Brain microvascular endothelial cell (primary cell): ENCODE measurements at regions not wholly inside any gene's neighbourhood (a gene's known extent, or its start where the extent isn't known, plus 50 kb on each side); places are given as distances from the start of the nearest gene placed in this dataset.

Experiments
- DNase-seq: peaks from one replicate; pipeline ENCODE4 v3.0.0-alpha.2; 2020
- H3K27ac ChIP-seq: fragments of 250-450 bp; sonication (Bioruptor Pico); 2 replicates; pipeline ENCODE4 v1.5.1; 2020; ENCODE audit warnings: mild to moderate bottlenecking, moderate library complexity
- H3K27me3 ChIP-seq: fragments of 250-450 bp; sonication (Bioruptor Pico); replicated peaks from 2 replicates; pipeline ENCODE4 v1.5.1; 2020; ENCODE audit warnings: mild to moderate bottlenecking
- H3K36me3 ChIP-seq: fragments of 250-450 bp; sonication (Bioruptor Pico); replicated peaks from 2 replicates; pipeline ENCODE4 v1.5.1; 2020; ENCODE audit warnings: mild to moderate bottlenecking
- H3K4me3 ChIP-seq: 2 replicates; pipeline ENCODE4 v1.5.1; 2011; ENCODE audit warnings: low read depth, mild to moderate bottlenecking, control low read depth, low read length, moderate library complexity
- in situ Hi-C: cut with HindIII; loops from 2 replicates; pipeline ENCODE4 v1.10.0; 2017; ENCODE audit warnings: low sequenced_read_pairs, low pct_ligation_motif_present
- TF ChIP-seq, protein P1 (sequence below): IDR thresholded peaks from 2 replicates; pipeline ENCODE4 v1.5.1; 2011; ENCODE audit warnings: low read depth, mild to moderate bottlenecking, moderate library complexity, low read length, control low read depth, inconsistent platforms; ENCODE audit errors: missing control alignments

DNA sequence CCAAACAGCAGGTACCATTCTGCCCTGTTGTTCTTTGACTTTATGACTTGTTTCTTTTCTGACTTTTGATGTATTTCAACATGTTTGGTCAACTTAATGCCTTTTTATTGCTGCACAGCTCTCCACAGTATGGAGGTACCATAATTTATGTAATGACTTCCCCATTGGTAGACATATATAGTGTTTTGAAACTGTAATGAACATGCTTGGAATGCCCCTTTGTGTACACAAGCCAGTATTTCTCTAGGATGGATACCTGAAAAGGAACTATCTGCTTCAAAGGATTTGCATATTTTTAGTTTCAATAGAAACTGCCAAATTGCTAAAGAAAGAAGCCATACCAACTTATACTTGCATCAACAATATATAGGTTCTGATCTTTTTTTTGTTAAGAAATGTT, 66.1 kb downstream of the NOG start:
- Histone ChIP-seq H3K27ac (no peak overlapping the region), H3K27me3 (no peaks in the 10 kb centered on the region), H3K36me3 (no peaks in the 10 kb centered on the region), H3K4me3 (no peak overlapping the region)
- in situ Hi-C loops: no loop called here
- no peak for DNase-seq
- TF ChIP-seq, protein P1, sequence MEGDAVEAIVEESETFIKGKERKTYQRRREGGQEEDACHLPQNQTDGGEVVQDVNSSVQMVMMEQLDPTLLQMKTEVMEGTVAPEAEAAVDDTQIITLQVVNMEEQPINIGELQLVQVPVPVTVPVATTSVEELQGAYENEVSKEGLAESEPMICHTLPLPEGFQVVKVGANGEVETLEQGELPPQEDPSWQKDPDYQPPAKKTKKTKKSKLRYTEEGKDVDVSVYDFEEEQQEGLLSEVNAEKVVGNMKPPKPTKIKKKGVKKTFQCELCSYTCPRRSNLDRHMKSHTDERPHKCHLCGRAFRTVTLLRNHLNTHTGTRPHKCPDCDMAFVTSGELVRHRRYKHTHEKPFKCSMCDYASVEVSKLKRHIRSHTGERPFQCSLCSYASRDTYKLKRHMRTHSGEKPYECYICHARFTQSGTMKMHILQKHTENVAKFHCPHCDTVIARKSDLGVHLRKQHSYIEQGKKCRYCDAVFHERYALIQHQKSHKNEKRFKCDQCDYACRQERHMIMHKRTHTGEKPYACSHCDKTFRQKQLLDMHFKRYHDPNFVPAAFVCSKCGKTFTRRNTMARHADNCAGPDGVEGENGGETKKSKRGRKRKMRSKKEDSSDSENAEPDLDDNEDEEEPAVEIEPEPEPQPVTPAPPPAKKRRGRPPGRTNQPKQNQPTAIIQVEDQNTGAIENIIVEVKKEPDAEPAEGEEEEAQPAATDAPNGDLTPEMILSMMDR: no peak

DNA sequence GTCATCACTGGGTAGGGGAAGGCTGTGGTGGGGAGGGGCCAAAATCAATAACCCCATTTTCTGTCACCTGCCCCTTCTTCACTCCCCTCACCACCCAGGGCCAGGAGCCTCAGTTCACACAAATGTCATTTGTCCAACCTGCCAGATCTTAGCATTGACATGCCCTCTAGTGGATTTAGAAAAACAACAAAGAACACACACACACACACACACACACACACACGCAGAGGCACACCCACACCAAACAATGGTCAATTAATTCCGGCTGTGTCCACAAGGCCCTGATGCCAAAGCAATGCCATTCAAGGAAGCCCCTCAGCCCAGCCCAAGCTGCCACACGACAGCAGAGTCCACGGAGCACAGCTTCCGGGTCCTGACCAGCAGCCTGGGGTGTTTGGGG, 68.4 kb downstream of the NOG start:
- no peaks in the 10 kb centered on the region for H3K27me3 ChIP-seq
- DNase-seq: no peak
- no peak overlapping the region for H3K27ac ChIP-seq
- in situ Hi-C loops: no loop called here
- TF ChIP-seq, protein P1: no peak
- no peak overlapping the region for H3K4me3 ChIP-seq
- no peaks in the 10 kb centered on the region for H3K36me3 ChIP-seq

DNA sequence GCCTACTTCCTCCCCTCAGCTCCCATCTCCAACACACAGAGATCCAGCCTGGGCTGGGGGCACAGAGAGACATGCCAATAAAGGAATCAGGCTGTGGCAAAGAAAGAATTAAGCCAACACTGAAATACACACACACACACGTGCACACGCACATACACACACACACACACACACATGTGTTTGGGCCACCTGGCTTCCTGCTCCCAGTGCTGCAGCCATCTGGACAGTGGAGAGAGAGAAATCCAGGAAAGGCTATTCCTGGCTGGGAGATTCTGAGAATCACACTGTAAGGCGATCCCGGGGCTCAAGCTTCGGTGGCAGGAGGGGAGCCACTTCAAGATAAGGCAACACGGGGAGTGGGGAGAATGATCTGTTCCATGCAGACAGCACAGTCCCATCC, 72.4 kb downstream of the NOG start:
- no peak for DNase-seq
- H3K27me3 ChIP-seq: no peaks in the 10 kb centered on the region
- no peaks in the 10 kb centered on the region for H3K36me3 ChIP-seq
- no peak overlapping the region for H3K27ac ChIP-seq
- in situ Hi-C loops: no loop called here
- TF ChIP-seq, protein P1: no peak
- no peak overlapping the region for H3K4me3 ChIP-seq

DNA sequence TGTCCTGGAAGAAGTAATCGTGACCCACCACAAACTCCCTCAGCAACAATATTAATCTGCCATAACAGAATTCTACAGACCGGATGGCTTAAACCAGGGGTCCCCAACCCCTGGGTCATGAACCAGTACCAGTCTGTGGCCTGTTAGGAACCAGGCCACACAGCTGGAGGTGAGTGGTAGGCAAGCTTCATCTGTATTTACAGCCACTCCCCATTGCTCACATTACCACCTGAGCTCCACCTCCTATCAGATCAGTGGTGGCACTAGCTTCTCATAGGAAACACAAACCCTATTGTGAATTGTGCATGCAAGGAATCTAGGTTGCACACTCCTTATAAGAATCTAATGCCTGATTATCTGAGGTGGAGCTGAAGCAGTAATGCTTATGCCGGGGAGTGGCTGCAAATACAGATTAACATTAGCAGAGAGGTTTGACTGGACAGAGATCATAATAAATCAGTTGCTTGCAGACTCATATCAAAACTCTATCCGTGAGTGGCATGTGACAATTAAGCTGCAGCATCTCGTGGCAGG, 74.5 kb downstream of the NOG start:
- in situ Hi-C loops: no loop called here
- TF ChIP-seq, protein P1: no peak
- H3K4me3 ChIP-seq: no peak overlapping the region
- no peak overlapping the region for H3K27ac ChIP-seq
- no peaks in the 10 kb centered on the region for H3K36me3 ChIP-seq
- no peaks in the 10 kb centered on the region for H3K27me3 ChIP-seq
- DNase-seq: no peak

DNA sequence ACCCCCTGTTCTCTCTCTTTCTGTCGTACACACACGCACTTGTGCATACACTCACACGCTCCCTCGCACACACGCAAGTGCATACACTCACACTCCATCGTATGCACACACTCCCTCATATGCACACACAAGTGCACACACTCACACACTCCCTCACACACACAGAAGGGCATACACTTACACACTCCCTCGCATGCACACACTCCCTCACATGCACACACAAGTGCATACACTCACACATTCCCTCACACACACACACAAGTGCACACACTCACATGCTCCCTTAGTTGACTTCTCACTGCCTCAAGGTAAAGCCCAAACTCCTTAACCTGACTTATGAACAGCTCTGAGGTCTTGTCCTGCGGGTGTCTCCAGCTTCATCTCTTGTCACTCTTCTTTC, 78.7 kb downstream of the NOG start:
- H3K27ac ChIP-seq: no peak overlapping the region
- in situ Hi-C loops: no loop called here
- H3K36me3 ChIP-seq: no peaks in the 10 kb centered on the region
- DNase-seq: no peak
- no peak overlapping the region for H3K4me3 ChIP-seq
- H3K27me3 ChIP-seq: peaks cover 31% of the 10 kb centered on the region
- TF ChIP-seq, protein P1: no peak

DNA sequence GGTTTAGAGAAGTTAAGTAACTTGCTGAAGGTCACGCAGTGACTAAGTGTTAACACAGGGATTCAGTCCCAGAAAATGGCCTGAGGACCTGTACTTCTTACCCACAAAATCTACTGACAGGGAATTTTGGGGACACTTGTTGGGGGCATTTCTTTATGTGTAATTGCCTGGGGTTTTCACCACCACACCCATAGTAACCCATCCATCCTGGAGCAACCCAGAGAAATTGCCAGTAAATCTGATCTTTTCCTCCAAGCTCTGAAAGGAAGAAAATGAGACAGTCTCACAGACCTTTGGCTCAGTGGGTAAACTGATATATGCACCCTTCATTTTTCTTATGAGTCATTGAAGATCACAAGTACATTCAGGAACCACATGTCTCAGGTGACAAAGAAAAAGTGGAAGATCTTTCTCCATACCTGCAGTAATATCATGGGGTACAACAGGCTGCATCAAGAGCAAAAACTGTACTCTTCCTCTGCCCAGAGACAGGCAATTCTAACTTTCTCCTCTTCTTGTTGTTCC, 81.0 kb downstream of the NOG start:
- peaks cover 50% of the 10 kb centered on the region for H3K27me3 ChIP-seq
- TF ChIP-seq, protein P1: no peak

More for the DNA sequence above, 81.0 kb downstream of the NOG start:
- in situ Hi-C loops: no loop called here
- no peak overlapping the region for H3K4me3 ChIP-seq
- H3K36me3 ChIP-seq: no peaks in the 10 kb centered on the region
- no peak overlapping the region for H3K27ac ChIP-seq
- no peak for DNase-seq
